Activated CD4-positive, alpha-beta T cell treated with anti-CD3 and anti-CD28 coated beads, Interleukin-2, amount 50 U/mL, for 16 hours (primary cell): ENCODE measurements at regions not wholly inside any gene's neighbourhood (a gene's known extent, or its start where the extent isn't known, plus 50 kb on each side); places are given as distances from the start of the nearest gene placed in this dataset.

Source experiments
- DNase-seq: peaks from one replicate; pipeline ENCODE4 v3.0.0-alpha.2; 2020

DNA sequence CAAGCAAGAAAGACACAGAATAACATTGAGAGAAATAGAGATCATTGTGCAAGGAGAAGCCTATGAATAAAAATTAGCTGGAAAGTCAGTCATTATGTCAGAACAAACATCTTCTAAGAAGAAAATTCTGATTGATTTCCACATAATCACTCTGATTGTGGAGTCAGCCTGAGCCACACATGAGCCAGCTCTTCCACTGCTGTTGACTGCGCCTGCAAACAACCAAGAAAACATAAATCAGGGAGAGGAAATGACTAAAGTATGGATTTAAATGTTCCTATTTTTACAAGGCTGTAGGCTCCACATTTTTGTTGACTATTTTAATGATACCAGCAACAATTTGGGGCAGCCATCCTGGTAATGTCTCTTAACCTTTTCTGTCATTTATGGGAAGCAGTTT, 962.3 kb downstream of the EFNB2 start:
- no peak for DNase-seq

DNA sequence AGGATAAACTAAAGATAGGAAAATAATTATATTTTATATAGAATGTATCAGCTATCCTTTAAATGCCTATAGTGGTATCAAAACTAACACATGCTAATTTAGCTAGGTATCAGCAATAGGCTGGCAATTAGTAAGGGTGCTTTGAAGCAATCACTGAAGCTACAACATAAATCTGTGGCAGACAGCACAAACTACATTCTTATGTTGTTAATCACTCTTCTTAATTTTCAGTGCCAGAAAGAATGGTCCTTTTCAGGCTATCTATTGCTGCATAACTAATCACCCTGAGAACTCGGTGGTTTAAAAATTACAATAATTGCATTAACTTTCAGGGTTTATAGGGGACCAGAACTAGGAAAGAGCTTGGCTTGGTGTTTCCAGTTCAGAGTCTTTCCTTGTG, 963.1 kb downstream of the EFNB2 start:
- DNase-seq, result no peak

DNA sequence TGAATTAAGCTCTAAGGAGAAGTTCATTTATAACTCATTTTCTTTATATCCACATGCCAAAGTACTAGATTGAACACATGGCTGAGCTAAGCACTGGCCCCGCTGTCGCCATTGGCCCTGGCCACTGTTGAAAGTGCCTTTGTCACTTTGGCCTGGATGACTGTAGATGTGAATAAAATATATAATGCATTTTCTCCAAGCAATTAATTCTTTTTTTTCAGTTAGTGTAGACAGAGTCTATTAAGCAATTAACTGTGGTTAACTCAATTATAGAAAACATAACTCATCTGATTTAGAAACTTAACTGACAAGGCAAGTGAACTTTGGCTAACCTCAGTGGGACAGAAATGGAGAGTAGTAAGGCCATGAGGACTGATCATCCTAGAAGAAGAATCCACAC, 965.6 kb downstream of the EFNB2 start:
- DNase-seq, result no peak

DNA sequence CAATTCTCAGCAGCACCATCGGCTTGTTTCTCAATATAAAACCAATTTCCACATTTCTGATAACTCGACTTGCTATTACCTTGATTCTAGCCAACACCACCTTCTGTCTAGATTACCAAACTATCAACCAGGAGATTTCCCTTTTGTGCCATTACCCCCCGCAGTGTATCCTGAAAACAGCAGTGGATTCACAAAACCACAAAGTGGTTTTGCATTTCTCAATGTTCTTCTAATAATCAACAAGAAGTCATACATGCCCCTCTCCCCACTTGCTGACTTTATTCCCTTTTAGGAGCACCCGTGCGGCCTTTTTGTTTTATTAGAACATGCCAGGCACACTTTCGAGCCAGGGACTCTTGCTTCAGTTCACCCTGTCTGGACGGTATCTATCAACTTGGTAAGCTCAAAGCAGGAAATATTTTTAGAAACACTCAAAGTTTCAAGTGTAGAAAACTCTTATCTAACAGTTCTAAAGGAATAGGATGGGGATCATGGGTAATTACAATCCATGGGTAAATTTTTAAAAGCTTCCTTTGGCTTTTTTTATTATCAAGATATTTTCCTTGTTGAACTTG, 967.4 kb downstream of the EFNB2 start:
- DNase-seq, result no peak

DNA sequence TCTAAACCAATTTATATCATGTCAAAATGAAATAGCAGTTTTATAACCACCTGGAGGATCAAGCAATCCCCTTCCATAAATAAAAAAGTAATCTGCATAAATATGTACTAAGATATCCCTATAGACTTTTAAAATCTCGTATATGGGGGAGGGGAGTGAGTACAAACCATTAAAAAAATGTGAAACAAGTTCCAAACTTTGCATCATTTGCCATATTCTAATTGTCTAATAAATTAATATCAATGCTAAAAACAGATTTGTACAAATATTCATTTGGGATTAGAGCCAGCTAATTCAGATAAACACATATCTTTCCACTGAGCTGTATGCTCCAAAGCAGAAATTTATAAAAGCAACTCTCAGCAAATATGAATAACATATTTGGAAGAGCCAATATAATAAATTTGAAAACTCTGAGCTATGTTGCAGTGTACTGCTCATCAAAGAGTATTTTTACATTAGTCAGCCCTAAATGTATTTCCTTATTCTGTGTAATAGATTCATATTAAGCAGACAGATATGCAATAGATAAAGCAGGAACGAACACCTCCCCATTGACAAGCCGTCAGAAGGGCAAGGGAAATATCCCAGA, 970.2 kb downstream of the EFNB2 start:
- no peak for DNase-seq

DNA sequence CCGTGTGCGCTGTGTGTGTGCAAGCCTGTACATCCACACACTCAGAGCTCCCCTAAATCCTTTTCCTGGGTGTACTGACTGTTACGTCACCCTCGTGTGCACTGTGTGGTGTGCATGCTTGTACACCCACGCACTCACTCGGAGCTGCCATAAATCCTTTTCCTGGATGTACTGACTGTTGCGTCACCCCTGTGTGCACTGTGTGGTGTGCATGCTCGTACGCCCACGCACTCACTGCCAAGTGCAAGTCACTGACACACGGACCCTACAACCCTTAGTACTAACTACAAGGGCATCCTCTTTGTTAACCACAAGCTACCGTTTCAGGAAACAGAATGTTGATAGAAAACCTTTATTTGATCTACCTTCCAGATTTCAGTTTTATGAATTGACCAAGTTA, 983.4 kb downstream of the EFNB2 start:
- no peak for DNase-seq

DNA sequence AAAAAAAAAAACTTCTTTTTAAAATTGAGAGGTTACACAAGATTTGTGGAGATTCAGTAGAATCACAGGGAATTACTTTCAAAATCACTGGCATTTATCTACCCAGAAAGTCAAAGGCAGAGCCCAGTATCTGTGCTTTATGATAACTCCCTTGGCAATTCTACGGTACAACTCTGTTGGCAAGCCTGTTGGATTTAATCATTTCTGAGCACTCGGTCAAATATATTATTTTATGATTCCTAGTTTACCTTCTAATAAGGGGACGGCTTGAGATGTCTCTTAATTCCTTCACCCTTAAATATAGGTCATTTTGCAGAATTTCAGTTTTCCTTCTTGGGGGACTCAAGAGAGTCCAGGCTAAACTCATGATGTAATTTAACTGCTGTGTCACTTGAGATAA, 987.6 kb downstream of the EFNB2 start:
- no peak for DNase-seq

DNA sequence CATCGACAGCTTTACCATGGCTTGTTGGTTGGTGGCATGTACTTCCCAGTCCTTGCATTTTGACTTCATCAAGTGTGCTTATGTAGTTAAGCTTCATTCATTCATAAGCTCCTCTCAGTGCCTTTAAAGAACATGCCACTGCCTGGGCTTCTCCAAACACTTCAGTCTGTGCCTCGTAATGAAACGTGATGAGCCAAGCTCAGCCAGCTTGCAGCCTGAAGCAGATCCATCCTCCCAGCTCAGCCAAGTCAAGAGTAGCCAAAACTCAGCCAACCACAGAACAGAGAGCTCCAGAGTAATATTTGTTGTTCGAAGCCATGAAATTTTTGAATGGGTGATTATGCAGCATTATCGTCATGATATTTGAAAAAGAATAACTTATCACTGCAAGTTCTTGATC, 989.7 kb downstream of the EFNB2 start:
- DNase-seq, result no peak

DNA sequence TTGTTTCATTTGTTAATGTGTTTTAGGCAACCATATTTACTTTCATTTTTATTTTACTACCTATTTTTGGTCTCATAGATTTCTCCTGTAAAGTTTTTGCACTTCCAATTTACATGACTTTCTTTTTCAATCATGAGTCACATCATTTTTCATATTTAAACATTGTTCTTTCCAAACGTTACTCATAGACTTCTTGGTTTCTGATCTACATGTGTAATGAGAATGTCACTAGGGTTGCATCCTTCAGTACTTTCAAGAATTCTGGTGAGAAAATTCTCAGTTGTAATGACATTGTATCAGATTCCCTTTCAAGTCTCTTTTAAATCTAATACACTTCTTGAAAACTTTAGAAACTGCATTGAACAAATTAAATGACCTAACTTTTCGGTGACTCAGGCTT, 991.7 kb downstream of the EFNB2 start:
- DNase-seq, result no peak

DNA sequence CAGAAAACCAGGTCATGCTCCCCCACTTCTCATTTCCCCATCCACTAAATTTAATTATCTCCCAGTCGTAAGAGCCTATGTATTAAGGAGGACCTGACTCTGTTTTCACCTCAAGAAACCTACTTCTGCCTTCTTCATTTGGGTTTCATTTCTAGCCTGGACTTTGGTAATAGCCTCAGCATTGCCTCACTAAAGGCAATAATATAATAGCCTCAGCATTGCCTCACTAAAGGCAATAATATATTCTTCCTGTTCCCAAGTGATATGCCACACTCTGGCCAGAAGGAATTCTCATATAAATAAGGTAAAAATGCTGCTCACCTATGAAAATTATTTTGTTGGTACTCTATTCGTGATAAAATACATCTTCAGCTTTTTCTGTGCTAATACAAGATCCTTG, 993.9 kb downstream of the EFNB2 start:
- DNase-seq, result no peak

DNA sequence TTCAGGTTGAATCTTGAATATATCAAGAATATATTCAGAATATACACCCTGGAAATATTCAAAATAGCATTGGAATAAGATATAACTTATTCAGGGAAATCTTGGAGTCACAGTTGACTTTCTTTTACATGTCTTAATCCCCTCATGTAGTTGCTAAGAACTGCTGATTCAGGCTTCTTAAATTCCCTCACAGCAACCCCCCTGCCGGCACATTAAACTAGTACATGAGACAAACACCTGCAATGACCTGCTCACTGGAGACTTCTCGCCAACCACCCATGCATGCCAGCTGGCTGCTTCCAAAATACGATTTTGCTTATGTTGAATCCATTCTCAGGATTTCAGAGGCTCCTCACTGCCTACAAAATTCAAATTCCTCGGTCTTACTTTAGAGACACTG, 997.1 kb downstream of the EFNB2 start:
- DNase-seq, result no peak

DNA sequence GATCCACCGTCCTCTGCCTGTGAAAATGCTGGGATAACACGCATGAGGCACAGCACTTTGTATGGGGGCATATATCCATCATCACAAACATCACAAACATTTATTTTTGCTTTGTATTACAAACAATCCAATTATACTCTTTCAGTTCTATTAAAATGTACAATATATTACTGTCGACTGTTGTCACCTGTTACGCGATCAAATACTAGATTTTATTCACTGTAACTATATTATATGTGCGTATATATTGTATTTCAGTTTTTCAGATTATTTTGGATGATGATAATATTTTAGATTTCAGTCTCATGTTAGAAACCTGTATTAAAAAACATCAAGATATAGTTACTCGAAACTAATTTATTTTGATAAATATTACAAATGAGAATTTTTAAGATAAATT, 998.3 kb downstream of the EFNB2 start:
- no peak for DNase-seq

DNA sequence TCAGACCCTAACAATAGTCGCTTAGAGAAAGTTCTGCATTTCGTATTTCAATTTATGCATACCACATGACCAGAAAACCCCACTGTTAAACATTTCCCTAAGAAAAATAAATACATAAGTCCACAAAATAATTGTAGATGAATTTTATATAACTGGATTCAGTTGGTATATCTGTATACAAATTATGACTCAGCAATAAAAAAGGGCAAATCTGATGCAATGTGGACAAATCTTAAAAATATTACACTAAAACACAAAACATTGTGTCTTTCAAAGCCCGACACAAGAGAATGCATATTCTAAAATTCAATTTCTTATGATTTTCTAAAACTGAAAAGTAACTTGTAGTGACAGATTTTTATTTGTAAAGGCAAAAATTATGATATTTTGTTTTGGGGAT, 1005.0 kb downstream of the EFNB2 start:
- DNase-seq, result no peak

DNA sequence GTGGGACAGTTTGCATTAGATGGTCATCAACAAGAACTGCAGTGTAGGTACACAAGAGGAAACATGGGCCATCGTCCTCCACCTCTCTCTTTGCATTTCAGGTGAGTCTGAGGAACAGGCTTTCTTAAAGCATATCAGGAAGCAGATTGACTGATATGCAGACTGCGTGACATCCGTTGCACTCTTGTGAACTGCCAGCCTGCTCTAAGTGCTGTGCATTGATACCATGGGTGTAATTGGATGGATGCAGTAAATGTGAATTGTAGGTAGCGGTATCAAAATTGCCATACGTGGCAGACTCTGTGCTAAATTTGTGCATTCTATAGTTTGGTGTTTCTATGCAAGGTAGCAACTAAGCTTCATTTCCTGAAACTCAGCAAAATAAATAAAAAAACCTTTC, 1008.3 kb downstream of the EFNB2 start:
- DNase-seq, result no peak

DNA sequence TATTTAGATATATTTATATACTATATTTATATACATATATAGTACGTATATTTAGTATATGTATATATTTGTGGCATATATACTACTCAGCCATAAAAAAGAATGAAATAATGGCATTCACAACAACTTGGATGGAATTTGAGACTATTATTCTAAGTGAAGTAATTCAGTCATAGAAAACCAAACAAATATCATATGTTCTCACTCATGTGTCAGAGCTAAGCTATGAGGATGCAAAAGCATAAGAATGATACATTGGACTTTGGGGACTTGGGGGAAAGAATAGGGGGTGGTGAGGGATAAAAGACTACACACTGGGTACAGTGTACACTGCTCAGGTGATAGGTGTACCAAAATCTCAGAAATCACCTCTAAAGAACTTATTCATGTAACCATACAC, 1015.7 kb downstream of the EFNB2 start:
- no peak for DNase-seq

DNA sequence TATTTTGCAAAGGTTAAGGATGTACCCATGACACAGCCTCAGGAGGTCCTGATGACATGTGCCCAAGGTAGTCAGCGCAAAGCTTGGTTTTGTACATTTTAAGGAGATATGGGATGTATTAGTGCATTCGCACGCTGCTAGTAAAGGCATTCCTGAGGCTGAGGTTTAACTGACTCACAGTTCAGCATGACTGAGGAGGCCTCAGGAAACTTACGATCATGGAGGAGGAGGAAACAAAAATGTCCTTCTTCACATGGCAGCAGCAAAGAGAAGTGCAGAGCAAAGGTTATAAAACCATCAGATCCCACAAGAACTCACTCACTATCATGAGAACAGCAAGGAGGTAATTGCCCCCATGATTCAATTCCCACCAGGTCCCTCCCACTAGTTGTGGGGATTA, 1017.4 kb downstream of the EFNB2 start:
- no peak for DNase-seq

DNA sequence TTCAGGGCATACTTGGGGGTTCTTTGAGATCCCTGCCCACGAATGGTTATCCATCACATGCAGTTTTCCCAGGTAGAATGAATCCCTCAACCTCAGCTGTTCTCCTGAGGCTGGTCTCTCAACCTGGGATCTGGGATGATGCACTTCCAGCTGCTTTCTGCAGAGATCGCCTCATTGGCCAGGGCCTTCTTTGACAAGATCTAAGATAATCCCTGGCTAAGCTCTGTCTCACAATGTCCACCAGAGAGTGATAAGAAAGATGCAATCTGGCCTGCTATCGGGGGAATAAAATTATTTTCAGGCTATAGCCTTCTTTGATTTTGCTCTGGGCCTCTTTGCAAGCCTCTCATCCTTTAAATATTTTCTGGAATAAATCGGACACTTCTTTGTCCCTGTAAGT, 1021.1 kb downstream of the EFNB2 start:
- DNase-seq, result no peak

DNA sequence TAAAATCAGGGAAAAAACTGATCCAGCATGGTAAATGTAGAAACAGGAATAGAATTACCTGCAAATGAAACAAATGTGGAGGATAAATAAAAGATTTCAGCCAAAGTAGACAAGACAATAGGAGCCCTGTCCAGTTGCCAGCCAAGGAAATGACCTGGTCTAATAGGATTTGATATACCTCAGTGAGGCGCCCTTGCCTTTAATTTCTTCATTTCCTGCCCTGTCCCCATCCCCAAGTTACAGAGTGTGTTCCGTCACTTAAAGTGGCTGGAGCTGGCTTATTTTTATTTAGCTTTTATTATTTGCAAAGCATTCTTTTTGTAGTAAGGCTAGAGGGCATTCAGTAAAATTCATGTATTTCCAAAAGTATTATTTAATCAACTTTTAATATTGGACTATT, 1022.0 kb downstream of the EFNB2 start:
- no peak for DNase-seq

DNA sequence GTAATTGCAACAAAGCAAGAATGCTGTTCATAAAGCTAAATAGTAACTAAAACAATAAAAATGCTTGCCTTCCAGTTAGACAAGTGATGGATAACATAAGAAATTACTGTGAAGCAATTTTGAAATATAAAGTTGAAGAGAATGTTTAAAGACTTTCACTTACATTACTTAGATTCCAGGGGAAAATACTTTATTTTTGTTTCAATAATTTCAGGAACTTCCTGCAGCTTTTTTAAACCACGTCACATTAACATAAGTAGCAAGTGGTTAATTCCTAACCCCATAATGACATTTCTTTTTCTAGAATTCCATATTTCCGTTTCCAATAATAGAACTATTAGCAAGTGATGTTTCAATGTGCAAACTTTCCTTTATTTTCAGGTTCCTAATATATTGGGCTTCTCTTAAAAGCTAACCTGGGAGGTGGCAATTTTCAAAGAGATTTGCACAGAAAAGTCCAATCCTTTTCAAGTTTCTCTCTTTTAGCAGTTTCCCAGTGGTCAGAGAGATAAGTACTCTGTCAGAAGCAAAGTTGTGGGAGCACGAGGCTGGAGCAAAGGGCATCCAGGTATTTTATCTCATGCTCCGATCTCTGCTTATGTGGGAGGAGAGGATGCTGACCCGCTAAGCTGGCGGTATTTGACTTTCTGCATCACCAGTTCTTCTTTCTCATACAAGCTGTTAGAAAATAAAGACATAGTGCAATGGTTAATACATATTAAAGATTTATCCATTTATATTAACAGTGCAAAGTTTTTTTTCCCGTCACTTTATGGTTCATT, 1025.3 kb downstream of the EFNB2 start:
- no peak for DNase-seq

DNA sequence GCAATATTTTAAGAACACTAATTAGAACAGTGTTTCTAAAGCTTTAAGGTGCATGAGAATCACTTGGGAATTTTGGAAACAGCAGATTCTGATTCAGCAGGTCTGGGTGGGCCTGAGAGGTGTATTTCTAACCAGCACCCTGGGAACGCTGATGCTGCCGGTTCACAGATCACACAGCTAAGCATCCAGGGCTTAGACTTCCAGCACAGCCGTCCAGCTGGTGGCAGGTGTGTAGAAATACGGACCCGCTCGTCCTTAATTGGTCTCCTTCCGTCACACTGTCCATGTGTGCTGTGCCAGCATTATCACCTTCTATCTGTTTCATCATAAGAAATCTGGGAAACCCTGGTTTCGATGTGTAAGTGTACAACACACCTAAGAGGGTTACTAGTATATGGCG, 1029.0 kb downstream of the EFNB2 start:
- DNase-seq, result no peak

DNA sequence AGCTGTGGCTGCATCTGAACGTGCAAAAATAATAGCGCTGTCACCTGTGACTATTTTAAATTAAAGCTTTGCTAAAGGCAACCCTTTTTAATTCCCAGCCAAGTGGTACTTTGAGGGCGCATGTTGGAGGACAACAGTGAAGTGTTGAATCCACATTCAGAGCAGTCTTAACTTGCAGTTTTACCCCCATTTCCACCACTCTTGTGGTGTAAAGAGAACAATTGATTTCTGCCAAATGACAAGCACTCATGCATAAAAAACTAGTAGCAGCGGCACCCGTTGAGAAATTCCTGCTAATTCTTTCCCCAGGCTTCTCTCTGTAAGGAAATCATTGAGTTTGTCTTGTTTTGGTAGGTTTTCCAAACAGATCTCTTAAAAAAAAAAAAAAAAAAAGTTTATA, 1033.3 kb downstream of the EFNB2 start:
- DNase-seq, result no peak

DNA sequence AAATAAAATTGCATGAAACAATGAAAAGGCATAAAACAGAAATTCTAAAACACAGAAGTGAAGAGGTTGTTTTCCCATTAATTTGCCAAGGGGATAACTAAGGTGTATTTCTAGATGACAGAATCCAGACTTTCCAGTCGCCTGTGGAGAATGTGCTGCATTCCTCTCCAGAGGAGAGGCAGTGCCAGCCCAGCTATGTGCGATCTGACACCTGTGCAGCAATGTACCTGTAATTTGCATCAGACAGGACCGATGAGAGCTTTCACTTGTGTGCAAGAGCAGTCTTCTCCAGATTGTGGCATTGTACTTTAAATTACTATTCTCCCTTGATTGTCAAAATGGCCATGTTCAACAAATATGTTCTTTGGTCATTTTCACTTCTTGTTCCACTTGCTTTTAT, 1037.9 kb downstream of the EFNB2 start:
- DNase-seq, result no peak

DNA sequence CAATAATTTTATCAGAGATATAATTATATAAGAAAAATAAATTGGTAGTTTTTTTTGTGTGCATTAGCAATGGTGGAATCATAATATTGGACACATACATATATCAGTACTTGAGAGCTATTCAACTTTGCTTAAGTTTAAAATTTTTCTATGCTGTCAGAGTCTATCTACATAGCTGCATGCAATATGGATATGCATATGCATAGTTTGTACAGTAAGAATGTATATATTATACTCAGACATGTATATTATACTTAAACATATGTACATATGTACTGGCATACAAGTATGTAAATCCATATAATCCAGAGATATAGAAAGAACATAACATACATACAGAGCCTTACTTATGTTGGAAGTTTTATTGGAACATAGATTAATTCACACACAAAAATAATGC, 1043.2 kb downstream of the EFNB2 start:
- no peak for DNase-seq

DNA sequence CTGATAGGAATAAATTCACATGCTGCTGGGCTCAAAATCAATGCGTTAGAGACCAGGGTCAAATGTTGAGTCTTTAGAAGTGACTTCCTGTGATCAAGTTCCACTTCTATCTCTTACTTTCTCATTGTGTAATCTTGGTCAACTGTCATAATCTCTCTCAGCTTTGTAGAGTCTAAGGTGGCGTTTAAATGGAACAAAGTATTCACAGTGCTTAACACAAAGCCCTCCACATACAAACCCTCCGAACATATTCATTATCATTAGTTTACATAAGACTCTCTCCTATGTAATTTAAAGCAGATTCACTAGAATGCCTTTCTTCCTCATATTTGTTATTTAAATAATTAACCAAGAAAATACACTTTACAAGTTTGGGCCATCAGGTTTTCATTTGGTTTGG, 1044.1 kb downstream of the EFNB2 start:
- DNase-seq, result no peak

DNA sequence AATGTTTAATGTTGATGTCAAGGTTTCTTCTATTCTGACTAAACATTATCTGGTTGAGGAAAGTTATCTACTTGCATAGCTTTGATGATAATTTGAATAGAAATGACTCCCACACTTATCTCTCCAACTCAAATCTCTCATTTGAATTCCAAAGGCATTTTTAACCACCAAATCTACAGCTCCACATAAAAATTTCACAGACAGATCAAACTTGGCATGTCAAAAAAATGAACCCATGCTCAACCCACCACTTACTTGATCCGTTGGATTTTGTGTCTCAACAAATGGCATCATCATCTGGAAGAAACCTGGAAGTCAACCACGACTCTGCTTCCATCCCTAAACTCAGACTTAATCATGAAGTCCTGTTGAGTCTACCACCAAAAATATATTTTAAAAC, 1050.4 kb downstream of the EFNB2 start:
- no peak for DNase-seq
